A673 (cell line): ENCODE measurements at regions not wholly inside any gene's neighbourhood (a gene's known extent, or its start where the extent isn't known, plus 50 kb on each side); places are given as distances from the start of the nearest gene placed in this dataset.

Source experiments
- BruUV-seq: library from RNA; stranded (reverse); fragments of 400-500 nt; replicated peaks from 2 replicates; lab custom pipeline; 2021; lab: Mats Ljungman, UMichigan
- CTCF ChIA-PET: fragments of 300-600 bp; sonication (Branson Sonifier 250); formaldehyde crosslinking; loops from one replicate; lab custom pipeline; 2022; ENCODE audit warnings: antibody characterized with exemption; lab: Charles Lee
- POLR2A ChIA-PET: fragments of 300-600 bp; sonication (Branson Sonifier 250); formaldehyde crosslinking; loops from one replicate; lab custom pipeline; 2022; ENCODE audit warnings: antibody characterized with exemption; ENCODE audit not compliant: low non-redundant PET; lab: Charles Lee
- DNase-seq: peaks from one replicate; pipeline ENCODE4 v3.0.0-alpha.2; 2015; ENCODE audit warnings: low spot score
- H3K27ac ChIP-seq: fragments of 200-600 bp; sonication (generic); 2 replicates; pipeline ENCODE4 v1.5.1; 2016; ENCODE audit warnings: mixed run types, low read depth, mild to moderate bottlenecking, mixed read lengths, antibody characterized with exemption, low read length; ENCODE audit not compliant: poor library complexity, severe bottlenecking
- H3K27me3 ChIP-seq: fragments of 200-600 bp; sonication (generic); replicated peaks from 2 replicates; pipeline ENCODE4 v1.6.1; 2017; ENCODE audit warnings: mixed run types, low read depth, mild to moderate bottlenecking, mixed read lengths, antibody characterized with exemption, low read length; ENCODE audit not compliant: insufficient read depth, poor library complexity
- H3K36me3 ChIP-seq: fragments of 200-600 bp; sonication (generic); 2 replicates; pipeline ENCODE4 v1.6.1; 2016; ENCODE audit warnings: mixed run types, mild to moderate bottlenecking, mixed read lengths, antibody characterized with exemption, low read length; ENCODE audit not compliant: insufficient read depth, poor library complexity, severe bottlenecking
- H3K4me1 ChIP-seq: fragments of 200-600 bp; sonication (generic); 2 replicates; pipeline ENCODE4 v1.6.1; 2017; ENCODE audit warnings: mixed run types, mild to moderate bottlenecking, mixed read lengths, antibody characterized with exemption, low read length; ENCODE audit not compliant: insufficient read depth, poor library complexity, severe bottlenecking
- H3K4me3 ChIP-seq: fragments of 200-600 bp; sonication (generic); 2 replicates; pipeline ENCODE4 v1.5.1; 2016; ENCODE audit warnings: low read depth, mixed run types, mild to moderate bottlenecking, mixed read lengths, low read length; ENCODE audit not compliant: poor library complexity, severe bottlenecking
- H3K9me3 ChIP-seq: fragments of 200-600 bp; sonication (generic); 2 replicates; pipeline ENCODE4 v1.6.1; 2016; ENCODE audit warnings: mixed run types, low read depth, mild to moderate bottlenecking, mixed read lengths, antibody characterized with exemption, low read length; ENCODE audit not compliant: poor library complexity, severe bottlenecking
- CTCF ChIP-seq: fragments of 300-800, 200-600 bp; sonication (generic); conservative IDR thresholded peaks from 2 replicates; pipeline ENCODE4 v1.5.1; 2017; ENCODE audit warnings: low read depth, mild to moderate bottlenecking, antibody characterized with exemption, low read length, moderate library complexity, mixed read lengths
- EZH2 ChIP-seq: fragments of 200-600 bp; sonication (generic); IDR thresholded peaks from 2 replicates; pipeline ENCODE4 v1.6.1; 2017; ENCODE audit warnings: borderline replicate concordance, low read depth, mild to moderate bottlenecking, mixed read lengths, antibody characterized with exemption, low read length; ENCODE audit not compliant: poor library complexity, severe bottlenecking
- intact Hi-C: fragments of 100-400 bp; cut with micrococcal nuclease; formaldehyde crosslinking; loops from one replicate; pipeline ENCODE4 v1.10.0; 2022; ENCODE audit not compliant: unreplicated experiment

GRCh38 chr1:112247961-112248360 lies 148.1 kb upstream of the CTTNBP2NL start:
- no peak for DNase-seq
- intact Hi-C loops = no loop called here
- Histone ChIP-seq H3K36me3 (no peaks in the 10 kb centered on the region), H3K4me3 (no peak overlapping the region), H3K9me3 (no peaks in the 10 kb centered on the region), H3K27ac (no peak overlapping the region), H3K27me3 (no peaks in the 10 kb centered on the region), H3K4me1 (no peaks in the 10 kb centered on the region)
- POLR2A ChIA-PET = interaction anchor here (0.6 kb wide), 1 partner anchor 951 kb away, joined by 6 read pairs; no protein-coding TSS in a partner anchor
- TF ChIP-seq EZH2 (no peak), CTCF (no peak)
- no TSS peak for BruUV-seq
- CTCF ChIA-PET = no interaction called here

GRCh38 chr1:112250892-112251291 lies 145.1 kb upstream of the CTTNBP2NL start:
- no peak for DNase-seq
- TF ChIP-seq EZH2 (no peak), CTCF (no peak)
- intact Hi-C loops = no loop called here
- Histone ChIP-seq H3K4me1 (no peaks in the 10 kb centered on the region), H3K27ac (no peak overlapping the region), H3K36me3 (no peaks in the 10 kb centered on the region), H3K9me3 (no peaks in the 10 kb centered on the region), H3K27me3 (peaks cover 25% of the 10 kb centered on the region), H3K4me3 (no peak overlapping the region)
- POLR2A ChIA-PET = no interaction called here
- no TSS peak for BruUV-seq
- CTCF ChIA-PET = no interaction called here

GRCh38 chr1:112251766-112252506 lies 144.1 kb upstream of the CTTNBP2NL start:
- no peak for DNase-seq

More at GRCh38 chr1:112251766-112252506, 144.1 kb upstream of the CTTNBP2NL start:
- POLR2A ChIA-PET = no interaction called here
- H3K4me3 ChIP-seq = no peak overlapping the region
- no TSS peak for BruUV-seq
- peaks cover 35% of the 10 kb centered on the region for H3K27me3 ChIP-seq
- H3K4me1 ChIP-seq = no peaks in the 10 kb centered on the region
- H3K36me3 ChIP-seq = no peaks in the 10 kb centered on the region
- TF ChIP-seq EZH2 = no peak
- TF ChIP-seq CTCF = no peak
- CTCF ChIA-PET = no interaction called here
- intact Hi-C loops = no loop called here
- no peaks in the 10 kb centered on the region for H3K9me3 ChIP-seq
- H3K27ac ChIP-seq = no peak overlapping the region
